A673 (cell line): ENCODE measurements at regions not wholly inside any gene's neighbourhood (a gene's known extent, or its start where the extent isn't known, plus 50 kb on each side); places are given as distances from the start of the nearest gene placed in this dataset.
A peak's percentile ranks its signal among the peaks of the same experiment; 100 is the strongest.

Experiments
- BruUV-seq: library from RNA; stranded (reverse); fragments of 400-500 nt; replicated peaks from 2 replicates; lab custom pipeline; 2021; lab: Mats Ljungman, UMichigan
- CTCF ChIA-PET: fragments of 300-600 bp; sonication (Branson Sonifier 250); formaldehyde crosslinking; loops from one replicate; lab custom pipeline; 2022; ENCODE audit warnings: antibody characterized with exemption; lab: Charles Lee
- POLR2A ChIA-PET: fragments of 300-600 bp; sonication (Branson Sonifier 250); formaldehyde crosslinking; loops from one replicate; lab custom pipeline; 2022; ENCODE audit warnings: antibody characterized with exemption; ENCODE audit not compliant: low non-redundant PET; lab: Charles Lee
- DNase-seq: peaks from one replicate; pipeline ENCODE4 v3.0.0-alpha.2; 2015; ENCODE audit warnings: low spot score
- H3K27ac ChIP-seq: fragments of 200-600 bp; sonication (generic); 2 replicates; pipeline ENCODE4 v1.5.1; 2016; ENCODE audit warnings: mixed run types, low read depth, mild to moderate bottlenecking, mixed read lengths, antibody characterized with exemption, low read length; ENCODE audit not compliant: poor library complexity, severe bottlenecking
- H3K27me3 ChIP-seq: fragments of 200-600 bp; sonication (generic); replicated peaks from 2 replicates; pipeline ENCODE4 v1.6.1; 2017; ENCODE audit warnings: mixed run types, low read depth, mild to moderate bottlenecking, mixed read lengths, antibody characterized with exemption, low read length; ENCODE audit not compliant: insufficient read depth, poor library complexity
- H3K36me3 ChIP-seq: fragments of 200-600 bp; sonication (generic); 2 replicates; pipeline ENCODE4 v1.6.1; 2016; ENCODE audit warnings: mixed run types, mild to moderate bottlenecking, mixed read lengths, antibody characterized with exemption, low read length; ENCODE audit not compliant: insufficient read depth, poor library complexity, severe bottlenecking
- H3K4me1 ChIP-seq: fragments of 200-600 bp; sonication (generic); 2 replicates; pipeline ENCODE4 v1.6.1; 2017; ENCODE audit warnings: mixed run types, mild to moderate bottlenecking, mixed read lengths, antibody characterized with exemption, low read length; ENCODE audit not compliant: insufficient read depth, poor library complexity, severe bottlenecking
- H3K4me3 ChIP-seq: fragments of 200-600 bp; sonication (generic); 2 replicates; pipeline ENCODE4 v1.5.1; 2016; ENCODE audit warnings: low read depth, mixed run types, mild to moderate bottlenecking, mixed read lengths, low read length; ENCODE audit not compliant: poor library complexity, severe bottlenecking
- H3K9me3 ChIP-seq: fragments of 200-600 bp; sonication (generic); 2 replicates; pipeline ENCODE4 v1.6.1; 2016; ENCODE audit warnings: mixed run types, low read depth, mild to moderate bottlenecking, mixed read lengths, antibody characterized with exemption, low read length; ENCODE audit not compliant: poor library complexity, severe bottlenecking
- CTCF ChIP-seq: fragments of 300-800, 200-600 bp; sonication (generic); conservative IDR thresholded peaks from 2 replicates; pipeline ENCODE4 v1.5.1; 2017; ENCODE audit warnings: low read depth, mild to moderate bottlenecking, antibody characterized with exemption, low read length, moderate library complexity, mixed read lengths
- EZH2 ChIP-seq: fragments of 200-600 bp; sonication (generic); IDR thresholded peaks from 2 replicates; pipeline ENCODE4 v1.6.1; 2017; ENCODE audit warnings: borderline replicate concordance, low read depth, mild to moderate bottlenecking, mixed read lengths, antibody characterized with exemption, low read length; ENCODE audit not compliant: poor library complexity, severe bottlenecking
- intact Hi-C: fragments of 100-400 bp; cut with micrococcal nuclease; formaldehyde crosslinking; loops from one replicate; pipeline ENCODE4 v1.10.0; 2022; ENCODE audit not compliant: unreplicated experiment

- no TSS peak for BruUV-seq
- no peaks in the 10 kb centered on the region for H3K36me3 ChIP-seq
Observed at GRCh38 chrX:85630901-85631300, 251.4 kb upstream of the POF1B start.

GRCh38 chrX:85627363-85627762, 247.9 kb upstream of the POF1B start:
- H3K27ac ChIP-seq, result no peak overlapping the region
- intact Hi-C loops, result loop anchor here (10.0 kb wide), 1 partner anchor 437 kb away; no protein-coding TSS in a partner anchor
- no TSS peak for BruUV-seq
- CTCF ChIA-PET, result no interaction called here
- TF ChIP-seq EZH2, result no peak
- peak; percentile 64 for TF ChIP-seq CTCF
- no peaks in the 10 kb centered on the region for H3K4me1 ChIP-seq
- no peak overlapping the region for H3K4me3 ChIP-seq
- H3K36me3 ChIP-seq, result no peaks in the 10 kb centered on the region
- H3K9me3 ChIP-seq, result no peaks in the 10 kb centered on the region
- H3K27me3 ChIP-seq, result no peaks in the 10 kb centered on the region
- POLR2A ChIA-PET, result no interaction called here
- DNase-seq, result peak; percentile 18

More at GRCh38 chrX:85630901-85631300, 251.4 kb upstream of the POF1B start:
- H3K9me3 ChIP-seq, result no peaks in the 10 kb centered on the region
- no peaks in the 10 kb centered on the region for H3K27me3 ChIP-seq
- TF ChIP-seq EZH2 (no peak), CTCF (no peak)
- intact Hi-C loops, result no loop called here
- no peak overlapping the region for H3K4me3 ChIP-seq
- CTCF ChIA-PET, result no interaction called here
- no peaks in the 10 kb centered on the region for H3K4me1 ChIP-seq
- no peak for DNase-seq
- POLR2A ChIA-PET, result no interaction called here
- H3K27ac ChIP-seq, result no peak overlapping the region

- intact Hi-C loops, result loop anchor here (10.0 kb wide), 1 partner anchor 442 kb away; no protein-coding TSS in a partner anchor
- Histone ChIP-seq H3K36me3 (no peaks in the 10 kb centered on the region), H3K27ac (no peak overlapping the region), H3K4me3 (no peak overlapping the region), H3K9me3 (no peaks in the 10 kb centered on the region), H3K27me3 (no peaks in the 10 kb centered on the region), H3K4me1 (no peaks in the 10 kb centered on the region)
- no TSS peak for BruUV-seq
- no peak for DNase-seq
- ChIA-PET POLR2A (no interaction called here), CTCF (no interaction called here)
- TF ChIP-seq EZH2, result no peak
Observed at GRCh38 chrX:85622635-85623034, 243.2 kb upstream of the POF1B start.

- no TSS peak for BruUV-seq
- intact Hi-C loops, result loop anchor here (10.0 kb wide), 1 partner anchor 444 kb away; no protein-coding TSS in a partner anchor
- Histone ChIP-seq H3K36me3 (no peaks in the 10 kb centered on the region), H3K4me1 (no peaks in the 10 kb centered on the region), H3K9me3 (no peaks in the 10 kb centered on the region), H3K27ac (no peak overlapping the region), H3K4me3 (no peak overlapping the region), H3K27me3 (no peaks in the 10 kb centered on the region)
- no peak for DNase-seq
- POLR2A ChIA-PET, result no interaction called here
- CTCF ChIA-PET, result no interaction called here
- TF ChIP-seq CTCF (no peak), EZH2 (no peak)
Observed at GRCh38 chrX:85620466-85620865, 241.0 kb upstream of the POF1B start.
